Astrocyte of the cerebellum (primary cell): ENCODE measurements at regions not wholly inside any gene's neighbourhood (a gene's known extent, or its start where the extent isn't known, plus 50 kb on each side); places are given as distances from the start of the nearest gene placed in this dataset.

Source experiments
- DNase-seq: peaks from one replicate; pipeline ENCODE4 v3.0.0-alpha.2; 2011; ENCODE audit warnings: low read depth
- H3K4me3 ChIP-seq: 2 replicates; pipeline ENCODE4 v1.5.1; 2011; ENCODE audit warnings: mild to moderate bottlenecking, low read depth, low read length, moderate library complexity
- CTCF ChIP-seq: IDR thresholded peaks from 2 replicates; pipeline ENCODE4 v1.5.1; 2012; ENCODE audit warnings: low read length, low read depth, moderate library complexity, mild to moderate bottlenecking; ENCODE audit errors: missing control alignments
- in situ Hi-C: cut with HindIII; loops from 2 replicates; pipeline ENCODE4 v1.10.0; 2017; ENCODE audit warnings: low sequenced_read_pairs

GRCh38 chr14:42090122-42090521, 483.4 kb downstream of the LRFN5 start:
- H3K4me3 ChIP-seq = no peak overlapping the region
- DNase-seq = no peak
- no peak for TF ChIP-seq CTCF
- in situ Hi-C loops = no loop called here

DNA sequence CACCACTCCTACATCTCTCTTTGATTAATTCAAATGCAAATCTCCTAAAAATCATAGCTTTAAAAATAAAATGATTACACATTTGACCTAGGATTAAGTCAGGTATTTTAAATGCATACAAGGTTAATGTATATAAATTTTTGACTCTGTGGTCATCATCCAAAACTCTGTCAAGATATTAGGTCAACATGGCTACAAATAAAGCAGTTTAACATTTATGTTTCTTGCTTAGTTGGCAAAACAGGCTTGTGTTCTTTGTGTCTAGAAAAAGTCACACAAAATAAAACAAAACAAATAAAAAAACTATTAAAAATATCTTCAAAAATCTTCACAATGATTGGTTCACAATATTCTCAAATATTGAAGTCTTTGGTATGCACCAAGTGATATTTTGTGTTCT, 473.2 kb downstream of the LRFN5 start:
- no peak overlapping the region for H3K4me3 ChIP-seq
- no peak for TF ChIP-seq CTCF
- in situ Hi-C loops = no loop called here
- no peak for DNase-seq

GRCh38 chr14:42078345-42078744, 471.7 kb downstream of the LRFN5 start:
- in situ Hi-C loops = no loop called here
- no peak for DNase-seq
- no peak for TF ChIP-seq CTCF
- H3K4me3 ChIP-seq = no peak overlapping the region

GRCh38 chr14:42070031-42070430, 463.4 kb downstream of the LRFN5 start:
- in situ Hi-C loops = no loop called here
- no peak overlapping the region for H3K4me3 ChIP-seq
- DNase-seq = no peak
- TF ChIP-seq CTCF = no peak

DNA sequence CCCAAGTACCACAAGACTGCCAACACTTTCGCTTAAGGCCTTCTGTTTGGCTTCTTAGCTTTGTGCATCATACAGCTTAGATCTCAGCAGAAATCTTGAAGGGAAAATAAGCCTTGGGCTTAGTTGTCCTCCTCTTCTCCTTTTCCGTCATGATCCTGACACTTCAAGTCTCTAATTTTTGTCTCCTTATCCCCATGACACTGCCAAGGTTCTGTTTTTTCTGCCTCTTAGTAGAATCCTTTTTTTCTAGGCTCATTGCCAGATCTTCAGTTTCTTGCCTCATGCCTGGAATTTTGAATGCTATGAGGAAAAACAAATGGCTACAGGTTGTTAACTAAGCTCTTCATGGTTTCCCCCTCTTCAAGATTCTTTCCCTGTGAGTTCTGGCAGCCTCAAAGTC, 450.4 kb downstream of the LRFN5 start:
- no peak overlapping the region for H3K4me3 ChIP-seq
- no peak for DNase-seq
- no peak for TF ChIP-seq CTCF
- in situ Hi-C loops = no loop called here

- TF ChIP-seq CTCF = no peak
- in situ Hi-C loops = no loop called here
- no peak overlapping the region for H3K4me3 ChIP-seq
- no peak for DNase-seq
Observed at GRCh38 chr14:42047421-42048055, 440.9 kb downstream of the LRFN5 start.
